AG04449 (cell line): ENCODE measurements at regions not wholly inside any gene's neighbourhood (a gene's known extent, or its start where the extent isn't known, plus 50 kb on each side); places are given as distances from the start of the nearest gene placed in this dataset.

Source experiments
- CTCF ChIA-PET: fragments of 350-600 bp; formaldehyde crosslinking; extraction: SDS; loops from one replicate; lab custom pipeline; 2021; ENCODE audit warnings: antibody characterized with exemption; lab: Yijun Ruan, JAX
- POLR2A ChIA-PET: fragments of 400-600, 350-600 bp; formaldehyde crosslinking; extraction: SDS; loops from one replicate; lab custom pipeline; 2020; ENCODE audit warnings: antibody characterized with exemption, inconsistent platforms; lab: Yijun Ruan, JAX
- DNase-seq: peaks from one replicate; pipeline ENCODE4 v3.0.0-alpha.2; 2010; ENCODE audit warnings: low read depth, low spot score
- H3K4me3 ChIP-seq: 2 replicates; pipeline ENCODE4 v1.5.1; 2011; ENCODE audit warnings: low read depth, mild to moderate bottlenecking, control low read depth, low read length
- CTCF ChIP-seq: IDR thresholded peaks from one replicate; pipeline ENCODE4 v1.5.1; 2011; ENCODE audit warnings: mild to moderate bottlenecking, moderate library complexity, low read length, control low read depth, inconsistent platforms; ENCODE audit not compliant: insufficient read depth; ENCODE audit errors: missing control alignments

GRCh38 chr3:10581716-10582115 lies 76.3 kb upstream of the ATP2B2 start:
- TF ChIP-seq CTCF: no peak
- H3K4me3 ChIP-seq: no peak overlapping the region
- no peak for DNase-seq
- ChIA-PET CTCF (no interaction called here), POLR2A (no interaction called here)

- TF ChIP-seq CTCF: no peak
- no peak for DNase-seq
- ChIA-PET POLR2A (no interaction called here), CTCF (no interaction called here)
- H3K4me3 ChIP-seq: no peak overlapping the region
Measured at GRCh38 chr3:10582733-10583132, 77.3 kb upstream of the ATP2B2 start.

- TF ChIP-seq CTCF: no peak
- DNase-seq: no peak
- ChIA-PET CTCF (no interaction called here), POLR2A (no interaction called here)
- no peak overlapping the region for H3K4me3 ChIP-seq
Measured at GRCh38 chr3:10583798-10584708, 78.7 kb upstream of the ATP2B2 start.

GRCh38 chr3:10585945-10586344 lies 80.6 kb upstream of the ATP2B2 start:
- POLR2A ChIA-PET: no interaction called here
- CTCF ChIA-PET: no interaction called here
- no peak for TF ChIP-seq CTCF

GRCh38 chr3:10594915-10595314 lies 89.5 kb upstream of the ATP2B2 start:
- POLR2A ChIA-PET: no interaction called here
- no peak for DNase-seq
- H3K4me3 ChIP-seq: no peak overlapping the region
- CTCF ChIA-PET: no interaction called here
- no peak for TF ChIP-seq CTCF

More at GRCh38 chr3:10585945-10586344, 80.6 kb upstream of the ATP2B2 start:
- no peak overlapping the region for H3K4me3 ChIP-seq
- DNase-seq: no peak

- no peak for TF ChIP-seq CTCF
- no peak for DNase-seq
- H3K4me3 ChIP-seq: no peak overlapping the region
- CTCF ChIA-PET: no interaction called here
- POLR2A ChIA-PET: no interaction called here
Measured at GRCh38 chr3:10596746-10597448, 91.5 kb upstream of the ATP2B2 start.
